GM12878 (cell line): ENCODE measurements at regions not wholly inside any gene's neighbourhood (a gene's known extent, or its start where the extent isn't known, plus 50 kb on each side); places are given as distances from the start of the nearest gene placed in this dataset.

Experiments
- ATAC-seq: fragments of 200-7000 bp; cut with Tn5 transposase; 3 replicates; pipeline ENCODE4 v1.9.1; 2020; ENCODE audit warnings: mild to moderate bottlenecking, moderate library complexity
- BruUV-seq: library from RNA; stranded (reverse); fragments of 400-500 nt; replicated peaks from 2 replicates; lab custom pipeline; 2021; lab: Mats Ljungman, UMichigan
- CTCF ChIA-PET: fragments of 300-600 bp; sonication (Branson Sonifier 250); formaldehyde crosslinking; extraction: SDS; loops from one replicate; lab custom pipeline; 2021; ENCODE audit warnings: inconsistent platforms; lab: Yijun Ruan, JAX
- POLR2A ChIA-PET: fragments of 350-600 bp; formaldehyde crosslinking; extraction: SDS; loops from one replicate; lab custom pipeline; 2021; ENCODE audit warnings: inconsistent platforms; lab: Charles Lee
- RAD21 ChIA-PET: fragments of 300-600 bp; sonication (Branson Sonifier 250); formaldehyde crosslinking; loops from one replicate; lab custom pipeline; 2023; ENCODE audit warnings: antibody characterized with exemption; ENCODE audit not compliant: unreplicated experiment; lab: Charles Lee
- SMC1A ChIA-PET: fragments of 300-600 bp; sonication (Branson Sonifier 250); formaldehyde crosslinking; loops from one replicate; lab custom pipeline; 2023; ENCODE audit not compliant: unreplicated experiment, uncharacterized antibody; lab: Charles Lee
- DNase-seq: peaks from one replicate; pipeline ENCODE4 v3.0.0-alpha.2; 2011; ENCODE audit warnings: low read depth, low spot score
- FAIRE-seq: peaks from 3 replicates; lab custom pipeline; 2011; peaks lifted over from hg19 to GRCh38; lab: Jason Lieb, UNC
- H2AFZ ChIP-seq: 2 replicates; pipeline ENCODE4 v1.6.0; 2011; ENCODE audit warnings: low read depth, low read length, control low read depth; ENCODE audit not compliant: control insufficient read depth
- H3K27ac ChIP-seq: 2 replicates; pipeline ENCODE4 v1.5.1; 2011; ENCODE audit warnings: control low read depth; ENCODE audit not compliant: control insufficient read depth, insufficient read depth
- H3K27me3 ChIP-seq, 2 experiments: replicated peaks in 1 of 2; 2 replicates each; pipeline versions ENCODE4 v1.6.0 to v1.6.1; 2011; ENCODE audit warnings: low read length in 1 of 2; ENCODE audit not compliant: control insufficient read depth in 2 of 2, insufficient read depth in 2 of 2
- H3K36me3 ChIP-seq, 2 experiments: 2 replicates each; pipeline ENCODE4 v1.5.1; 2011; ENCODE audit warnings: low read length in 1 of 2; ENCODE audit not compliant: control insufficient read depth in 2 of 2, insufficient read depth in 2 of 2
- H3K4me1 ChIP-seq: 2 replicates; pipeline ENCODE4 v1.6.1; 2011; ENCODE audit warnings: mild to moderate bottlenecking, low read length, moderate library complexity, mixed read lengths; ENCODE audit not compliant: control insufficient read depth, insufficient read depth
- H3K4me2 ChIP-seq: 2 replicates; pipeline ENCODE4 v1.6.0; 2011; ENCODE audit warnings: control low read depth; ENCODE audit not compliant: control insufficient read depth, insufficient read depth
- H3K4me3 ChIP-seq: fragments of 200-600 bp; sonication (generic); 2 replicates; pipeline ENCODE4 v1.5.1; 2016
- H3K79me2 ChIP-seq: 2 replicates; pipeline ENCODE4 v1.6.0; 2011; ENCODE audit warnings: low read length; ENCODE audit not compliant: control insufficient read depth, insufficient read depth
- H3K9ac ChIP-seq: 2 replicates; pipeline ENCODE4 v1.8.0; 2011; ENCODE audit warnings: low read length, control low read depth, mixed read lengths; ENCODE audit not compliant: control insufficient read depth, insufficient read depth
- H3K9me3 ChIP-seq: replicated peaks from 3 replicates; pipeline ENCODE4 v1.5.1; 2011; ENCODE audit warnings: mild to moderate bottlenecking, low read length; ENCODE audit not compliant: control insufficient read depth, insufficient read depth
- H4K20me1 ChIP-seq: 2 replicates; pipeline ENCODE4 v1.6.0; 2011; ENCODE audit not compliant: control insufficient read depth, insufficient read depth
- ETV6 ChIP-seq, 2 experiments: fragments of 450-650 bp in 1 of 2; IDR thresholded peaks in 1 of 2; conservative IDR thresholded peaks in 1 of 2; 2 replicates each; pipeline ENCODE4 v1.6.1; 2014; ENCODE audit warnings: antibody characterized with exemption in 1 of 2, borderline replicate concordance in 1 of 2, low read depth in 1 of 2, mild to moderate bottlenecking in 1 of 2, moderate library complexity in 1 of 2
- GATAD2B ChIP-seq: fragments of 450-650 bp; conservative IDR thresholded peaks from 2 replicates; pipeline ENCODE4 v1.6.1; 2017; ENCODE audit warnings: low read depth, mild to moderate bottlenecking, moderate library complexity
- HDAC2 ChIP-seq: fragments of 200-600 bp; sonication (generic); IDR thresholded peaks from 2 replicates; pipeline ENCODE4 v1.6.1; 2017
- NRF1 ChIP-seq: conservative IDR thresholded peaks from 2 replicates; pipeline ENCODE4 v1.6.1; 2011; ENCODE audit warnings: mild to moderate bottlenecking, low read depth, low read length, improper control_type of control experiment
- SIN3A ChIP-seq: IDR thresholded peaks from 2 replicates; pipeline ENCODE4 v1.6.1; 2012; ENCODE audit warnings: low read depth, low read length, improper control_type of control experiment
- SREBF1 ChIP-seq: IDR thresholded peaks from 2 replicates; pipeline ENCODE4 v1.6.1; 2012; ENCODE audit warnings: mild to moderate bottlenecking, low read length
- SRF ChIP-seq, 2 experiments: IDR thresholded peaks; 2 replicates each; pipeline ENCODE4 v1.6.1; 2011; ENCODE audit warnings: low read depth in 2 of 2, low read length in 2 of 2, mild to moderate bottlenecking in 1 of 2, moderate library complexity in 1 of 2
- TCF12 ChIP-seq: IDR thresholded peaks from 2 replicates; pipeline ENCODE4 v1.6.1; 2011; ENCODE audit warnings: low read depth, mild to moderate bottlenecking, low read length
- TCF3 ChIP-seq: IDR thresholded peaks from 2 replicates; pipeline ENCODE4 v1.6.1; 2012; ENCODE audit warnings: low read depth, mild to moderate bottlenecking, low read length, borderline replicate concordance; ENCODE audit not compliant: insufficient read depth
- TCF7 ChIP-seq: IDR thresholded peaks from 2 replicates; pipeline ENCODE4 v1.6.1; 2014; ENCODE audit warnings: antibody characterized with exemption, borderline replicate concordance
- YBX1 ChIP-seq: fragments of 450-650 bp; IDR thresholded peaks from 2 replicates; pipeline ENCODE4 v1.6.1; 2016; ENCODE audit warnings: antibody characterized with exemption
- ZZZ3 ChIP-seq: IDR thresholded peaks from 2 replicates; pipeline ENCODE4 v1.6.1; 2011; ENCODE audit warnings: low read depth; ENCODE audit not compliant: control insufficient read depth, insufficient read length
- WGBS: methylation state at CpG from one replicate; pipeline ENCODE4 v1.1.6; 2016; ENCODE audit warnings: low lambda C conversion rate; ENCODE audit not compliant: insufficient replicate concordance, insufficient coverage; ENCODE audit errors: missing lambda C conversion rate; 5-methylcytosine and 5-hydroxymethylcytosine counted together
- in situ Hi-C: fragments of 300-500 bp; cut with MboI; formaldehyde crosslinking; loops from 9 replicates; pipeline ENCODE4 v1.14.3; 2018; ENCODE audit warnings: mixed read lengths
- intact Hi-C: fragments of 100-400 bp; cut with micrococcal nuclease; formaldehyde crosslinking; loops from one replicate; pipeline ENCODE4 v1.14.2; 2022; ENCODE audit not compliant: unreplicated experiment
- TF ChIP-seq, protein P1 (sequence below): fragments of 450-650 bp; IDR thresholded peaks from 2 replicates; pipeline ENCODE4 v1.6.1; 2016; ENCODE audit warnings: mild to moderate bottlenecking
- TF ChIP-seq, protein P2 (sequence below): fragments of 450-650 bp; IDR thresholded peaks from 2 replicates; pipeline ENCODE4 v1.6.1; 2017; ENCODE audit warnings: mild to moderate bottlenecking, moderate library complexity
- TF ChIP-seq, protein P3 (sequence below): IDR thresholded peaks from 2 replicates; pipeline ENCODE4 v1.6.1; 2012; ENCODE audit warnings: mild to moderate bottlenecking, low read depth, low read length

DNA sequence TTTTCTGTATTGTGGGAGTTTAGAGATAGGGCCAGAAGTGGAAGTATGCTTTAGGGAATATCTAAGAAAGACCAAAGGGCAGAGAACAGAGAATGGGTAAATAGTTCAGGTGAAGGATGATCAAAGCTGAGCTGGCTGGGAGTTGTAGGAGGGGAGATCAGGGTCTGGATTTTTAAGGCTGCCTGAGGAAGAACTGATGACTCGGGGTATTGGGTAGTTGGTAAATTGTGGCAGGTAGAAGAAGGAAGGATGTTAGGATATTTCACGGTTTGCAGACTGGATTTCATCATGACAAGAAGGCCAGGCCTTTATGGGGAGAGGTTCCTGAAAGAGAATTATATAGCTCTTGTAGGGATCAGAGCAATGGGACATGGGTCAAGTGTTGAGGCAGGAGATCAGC lies 492.9 kb downstream of the UTRN start:
- no peak overlapping the region for H3K4me3 ChIP-seq
- TF ChIP-seq HDAC2 = no peak
- TF ChIP-seq GATAD2B = no peak
- no peak for TF ChIP-seq TCF12
- TF ChIP-seq, protein P1, sequence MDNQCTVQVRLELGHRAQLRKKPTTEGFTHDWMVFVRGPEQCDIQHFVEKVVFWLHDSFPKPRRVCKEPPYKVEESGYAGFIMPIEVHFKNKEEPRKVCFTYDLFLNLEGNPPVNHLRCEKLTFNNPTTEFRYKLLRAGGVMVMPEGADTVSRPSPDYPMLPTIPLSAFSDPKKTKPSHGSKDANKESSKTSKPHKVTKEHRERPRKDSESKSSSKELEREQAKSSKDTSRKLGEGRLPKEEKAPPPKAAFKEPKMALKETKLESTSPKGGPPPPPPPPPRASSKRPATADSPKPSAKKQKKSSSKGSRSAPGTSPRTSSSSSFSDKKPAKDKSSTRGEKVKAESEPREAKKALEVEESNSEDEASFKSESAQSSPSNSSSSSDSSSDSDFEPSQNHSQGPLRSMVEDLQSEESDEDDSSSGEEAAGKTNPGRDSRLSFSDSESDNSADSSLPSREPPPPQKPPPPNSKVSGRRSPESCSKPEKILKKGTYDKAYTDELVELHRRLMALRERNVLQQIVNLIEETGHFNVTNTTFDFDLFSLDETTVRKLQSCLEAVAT = no peak
- no peak for TF ChIP-seq TCF7
- no peak for TF ChIP-seq NRF1
- no peak for TF ChIP-seq ETV6 (conservative IDR thresholded peaks at IDR 0.05 in 1 of 2, IDR thresholded peaks at IDR 0.05 in 1 of 2; ENCODE audit: borderline replicate concordance in 1 of 2, low read depth in 1 of 2)
- TF ChIP-seq, protein P2, sequence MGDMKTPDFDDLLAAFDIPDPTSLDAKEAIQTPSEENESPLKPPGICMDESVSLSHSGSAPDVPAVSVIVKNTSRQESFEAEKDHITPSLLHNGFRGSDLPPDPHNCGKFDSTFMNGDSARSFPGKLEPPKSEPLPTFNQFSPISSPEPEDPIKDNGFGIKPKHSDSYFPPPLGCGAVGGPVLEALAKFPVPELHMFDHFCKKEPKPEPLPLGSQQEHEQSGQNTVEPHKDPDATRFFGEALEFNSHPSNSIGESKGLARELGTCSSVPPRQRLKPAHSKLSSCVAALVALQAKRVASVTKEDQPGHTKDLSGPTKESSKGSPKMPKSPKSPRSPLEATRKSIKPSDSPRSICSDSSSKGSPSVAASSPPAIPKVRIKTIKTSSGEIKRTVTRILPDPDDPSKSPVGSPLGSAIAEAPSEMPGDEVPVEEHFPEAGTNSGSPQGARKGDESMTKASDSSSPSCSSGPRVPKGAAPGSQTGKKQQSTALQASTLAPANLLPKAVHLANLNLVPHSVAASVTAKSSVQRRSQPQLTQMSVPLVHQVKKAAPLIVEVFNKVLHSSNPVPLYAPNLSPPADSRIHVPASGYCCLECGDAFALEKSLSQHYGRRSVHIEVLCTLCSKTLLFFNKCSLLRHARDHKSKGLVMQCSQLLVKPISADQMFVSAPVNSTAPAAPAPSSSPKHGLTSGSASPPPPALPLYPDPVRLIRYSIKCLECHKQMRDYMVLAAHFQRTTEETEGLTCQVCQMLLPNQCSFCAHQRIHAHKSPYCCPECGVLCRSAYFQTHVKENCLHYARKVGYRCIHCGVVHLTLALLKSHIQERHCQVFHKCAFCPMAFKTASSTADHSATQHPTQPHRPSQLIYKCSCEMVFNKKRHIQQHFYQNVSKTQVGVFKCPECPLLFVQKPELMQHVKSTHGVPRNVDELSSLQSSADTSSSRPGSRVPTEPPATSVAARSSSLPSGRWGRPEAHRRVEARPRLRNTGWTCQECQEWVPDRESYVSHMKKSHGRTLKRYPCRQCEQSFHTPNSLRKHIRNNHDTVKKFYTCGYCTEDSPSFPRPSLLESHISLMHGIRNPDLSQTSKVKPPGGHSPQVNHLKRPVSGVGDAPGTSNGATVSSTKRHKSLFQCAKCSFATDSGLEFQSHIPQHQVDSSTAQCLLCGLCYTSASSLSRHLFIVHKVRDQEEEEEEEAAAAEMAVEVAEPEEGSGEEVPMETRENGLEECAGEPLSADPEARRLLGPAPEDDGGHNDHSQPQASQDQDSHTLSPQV = no peak
- TF ChIP-seq SREBF1 = no peak
- no peak for TF ChIP-seq YBX1
- TF ChIP-seq TCF3 = no peak
- TF ChIP-seq, protein P3, sequence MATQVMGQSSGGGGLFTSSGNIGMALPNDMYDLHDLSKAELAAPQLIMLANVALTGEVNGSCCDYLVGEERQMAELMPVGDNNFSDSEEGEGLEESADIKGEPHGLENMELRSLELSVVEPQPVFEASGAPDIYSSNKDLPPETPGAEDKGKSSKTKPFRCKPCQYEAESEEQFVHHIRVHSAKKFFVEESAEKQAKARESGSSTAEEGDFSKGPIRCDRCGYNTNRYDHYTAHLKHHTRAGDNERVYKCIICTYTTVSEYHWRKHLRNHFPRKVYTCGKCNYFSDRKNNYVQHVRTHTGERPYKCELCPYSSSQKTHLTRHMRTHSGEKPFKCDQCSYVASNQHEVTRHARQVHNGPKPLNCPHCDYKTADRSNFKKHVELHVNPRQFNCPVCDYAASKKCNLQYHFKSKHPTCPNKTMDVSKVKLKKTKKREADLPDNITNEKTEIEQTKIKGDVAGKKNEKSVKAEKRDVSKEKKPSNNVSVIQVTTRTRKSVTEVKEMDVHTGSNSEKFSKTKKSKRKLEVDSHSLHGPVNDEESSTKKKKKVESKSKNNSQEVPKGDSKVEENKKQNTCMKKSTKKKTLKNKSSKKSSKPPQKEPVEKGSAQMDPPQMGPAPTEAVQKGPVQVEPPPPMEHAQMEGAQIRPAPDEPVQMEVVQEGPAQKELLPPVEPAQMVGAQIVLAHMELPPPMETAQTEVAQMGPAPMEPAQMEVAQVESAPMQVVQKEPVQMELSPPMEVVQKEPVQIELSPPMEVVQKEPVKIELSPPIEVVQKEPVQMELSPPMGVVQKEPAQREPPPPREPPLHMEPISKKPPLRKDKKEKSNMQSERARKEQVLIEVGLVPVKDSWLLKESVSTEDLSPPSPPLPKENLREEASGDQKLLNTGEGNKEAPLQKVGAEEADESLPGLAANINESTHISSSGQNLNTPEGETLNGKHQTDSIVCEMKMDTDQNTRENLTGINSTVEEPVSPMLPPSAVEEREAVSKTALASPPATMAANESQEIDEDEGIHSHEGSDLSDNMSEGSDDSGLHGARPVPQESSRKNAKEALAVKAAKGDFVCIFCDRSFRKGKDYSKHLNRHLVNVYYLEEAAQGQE = no peak
- no peak for TF ChIP-seq SRF (IDR thresholded peaks at IDR 0.05; ENCODE audit: low read depth in 2 of 2, low read length in 2 of 2)
- no peak for TF ChIP-seq ZZZ3
- no peak for TF ChIP-seq SIN3A
- BruUV-seq = no TSS peak
- no peaks in the 10 kb centered on the region for H4K20me1 ChIP-seq
- WGBS = 88% methylated on average over 2 of the region's 2 CpGs
- ChIA-PET POLR2A (no interaction called here), CTCF (interaction anchor here (0.6 to 5.4 kb wide), 20 partner anchors 10 to 1330 kb away, joined by 3 to 93 read pairs (median 6); no protein-coding TSS in a partner anchor), SMC1A (interaction anchor here (0.8 to 5.1 kb wide), 18 partner anchors 10 to 202 kb away, joined by 3 to 51 read pairs (median 6); no protein-coding TSS in a partner anchor), RAD21 (interaction anchor here (1.3 to 3.7 kb wide), 6 partner anchors 123 to 202 kb away, joined by 4 to 61 read pairs (median 8); no protein-coding TSS in a partner anchor)
- H3K4me1 ChIP-seq = no peaks in the 10 kb centered on the region
- no peak overlapping the region for H3K27ac ChIP-seq
- no peak for FAIRE-seq
- no peak overlapping the region for H3K9ac ChIP-seq
- H3K4me2 ChIP-seq = no peak overlapping the region
- H3K27me3 ChIP-seq = no peaks in the 10 kb centered on the region
- no peaks in the 10 kb centered on the region for H3K79me2 ChIP-seq
- in situ Hi-C loops = no loop called here
- peaks cover 0 to 11% of the 10 kb centered on the region in 2 experiments; a peak in 2 of 4 replicates for H3K36me3 ChIP-seq
- H3K9me3 ChIP-seq = no peaks in the 10 kb centered on the region
- no peak for DNase-seq
- H2AFZ ChIP-seq = no peak overlapping the region
- intact Hi-C loops = no loop called here
- no peak for ATAC-seq
